Fibroblast of lung (primary cell): ENCODE measurements at regions not wholly inside any gene's neighbourhood (a gene's known extent, or its start where the extent isn't known, plus 50 kb on each side); places are given as distances from the start of the nearest gene placed in this dataset.

Experiments
- DNase-seq, 2 donors: peaks; one replicate each; pipeline versions ENCODE4 v3.0.0 to v3.0.0-alpha.2; 2010; ENCODE audit warnings: low read depth in 2 of 2
- H2AFZ ChIP-seq: 2 replicates; pipeline ENCODE4 v1.5.1; 2012; ENCODE audit warnings: low read length, control low read depth, inconsistent platforms
- H3K27ac ChIP-seq: 2 replicates; pipeline ENCODE4 v1.5.1; 2011; ENCODE audit warnings: low read length, control low read depth; ENCODE audit not compliant: insufficient read depth
- H3K27me3 ChIP-seq: 2 replicates; pipeline ENCODE4 v1.5.1; 2011; ENCODE audit warnings: mild to moderate bottlenecking, low read length; ENCODE audit not compliant: control insufficient read depth, insufficient read depth
- H3K36me3 ChIP-seq: 2 replicates; pipeline ENCODE4 v1.5.1; 2011; ENCODE audit warnings: low read length; ENCODE audit not compliant: control insufficient read depth, insufficient read depth
- H3K4me1 ChIP-seq: 2 replicates; pipeline ENCODE4 v1.5.1; 2011; ENCODE audit warnings: low read length; ENCODE audit not compliant: control insufficient read depth, insufficient read depth; ENCODE audit errors: extremely low read depth
- H3K4me2 ChIP-seq: 2 replicates; pipeline ENCODE4 v1.5.1; 2011; ENCODE audit warnings: low read length, control low read depth; ENCODE audit not compliant: insufficient read depth; ENCODE audit errors: extremely low read depth
- H3K4me3 ChIP-seq, 4 experiments: fragments of 200-600 bp in 1 of 4; sonication (generic) in 1 of 4; replicated peaks in 1 of 4; 2 replicates each; pipeline ENCODE4 v1.5.1; 2011 to 2016; ENCODE audit warnings: low read length in 4 of 4, low read depth in 3 of 4, mild to moderate bottlenecking in 3 of 4, control low read depth in 2 of 4, inconsistent platforms in 1 of 4, mixed read lengths in 1 of 4; ENCODE audit not compliant: insufficient read depth in 1 of 4; ENCODE audit errors: control extremely low read depth in 1 of 4
- H3K79me2 ChIP-seq: 2 replicates; pipeline ENCODE4 v1.5.1; 2012; ENCODE audit warnings: mild to moderate bottlenecking, low read length, inconsistent platforms; ENCODE audit not compliant: control insufficient read depth, insufficient read depth
- H3K9ac ChIP-seq: 2 replicates; pipeline ENCODE4 v1.5.1; 2011; ENCODE audit warnings: mild to moderate bottlenecking, low read length, control low read depth; ENCODE audit not compliant: insufficient read depth
- H3K9me3 ChIP-seq: 2 replicates; pipeline ENCODE4 v1.5.1; 2012; ENCODE audit warnings: low read depth, low read length; ENCODE audit not compliant: control insufficient read depth, insufficient read depth
- H4K20me1 ChIP-seq: 2 replicates; pipeline ENCODE4 v1.5.1; 2011; ENCODE audit warnings: low read length; ENCODE audit not compliant: control insufficient read depth, insufficient read depth; ENCODE audit errors: extremely low read depth
- EZH2 ChIP-seq: IDR thresholded peaks from 2 replicates; pipeline ENCODE4 v1.5.1; 2012; ENCODE audit warnings: low read length, control low read depth, mild to moderate bottlenecking; ENCODE audit errors: missing control alignments
- TF ChIP-seq, protein P1 (sequence below), 2 donors: IDR thresholded peaks in 1 of 2; conservative IDR thresholded peaks in 1 of 2; 1 replicate in 1 of 2; 2 replicates in 1 of 2; pipeline ENCODE4 v1.5.1; 2011 to 2012; ENCODE audit warnings: low read length in 2 of 2, control low read depth in 1 of 2, inconsistent platforms in 1 of 2, low read depth in 1 of 2, mild to moderate bottlenecking in 1 of 2

DNA sequence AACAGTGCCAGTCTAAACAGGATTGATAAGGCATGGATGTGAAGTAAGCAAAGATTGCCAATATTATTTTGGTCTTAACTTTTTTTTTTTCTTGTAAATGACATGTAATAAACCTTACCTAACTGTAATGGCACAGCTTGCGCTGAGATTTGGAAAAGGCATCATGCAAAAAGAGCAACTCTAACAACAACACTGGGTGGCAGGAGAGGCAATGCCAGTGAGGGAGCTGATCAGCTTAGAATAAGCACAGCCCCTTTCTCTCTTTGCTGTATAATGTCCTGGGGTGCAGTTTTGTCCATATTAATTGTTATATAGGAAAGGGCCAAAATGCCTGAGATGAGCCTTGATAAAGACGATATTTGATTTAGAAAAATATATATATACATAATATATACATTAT is 1589.7 kb upstream of the FLRT2 start:
- Histone ChIP-seq H3K36me3 (no peaks in the 10 kb centered on the region), H3K27me3 (no peaks in the 10 kb centered on the region), H3K4me2 (no peak overlapping the region), H3K4me1 (no peaks in the 10 kb centered on the region), H3K27ac (no peak overlapping the region), H3K4me3 (no peak overlapping the region), H3K79me2 (no peaks in the 10 kb centered on the region), H3K9me3 (no peaks in the 10 kb centered on the region), H3K9ac (no peak overlapping the region), H2AFZ (no peak overlapping the region), H4K20me1 (no peaks in the 10 kb centered on the region)
- peak in 1 of 2 donors; percentile 5 for DNase-seq
- TF ChIP-seq EZH2: no peak
- TF ChIP-seq, protein P1, sequence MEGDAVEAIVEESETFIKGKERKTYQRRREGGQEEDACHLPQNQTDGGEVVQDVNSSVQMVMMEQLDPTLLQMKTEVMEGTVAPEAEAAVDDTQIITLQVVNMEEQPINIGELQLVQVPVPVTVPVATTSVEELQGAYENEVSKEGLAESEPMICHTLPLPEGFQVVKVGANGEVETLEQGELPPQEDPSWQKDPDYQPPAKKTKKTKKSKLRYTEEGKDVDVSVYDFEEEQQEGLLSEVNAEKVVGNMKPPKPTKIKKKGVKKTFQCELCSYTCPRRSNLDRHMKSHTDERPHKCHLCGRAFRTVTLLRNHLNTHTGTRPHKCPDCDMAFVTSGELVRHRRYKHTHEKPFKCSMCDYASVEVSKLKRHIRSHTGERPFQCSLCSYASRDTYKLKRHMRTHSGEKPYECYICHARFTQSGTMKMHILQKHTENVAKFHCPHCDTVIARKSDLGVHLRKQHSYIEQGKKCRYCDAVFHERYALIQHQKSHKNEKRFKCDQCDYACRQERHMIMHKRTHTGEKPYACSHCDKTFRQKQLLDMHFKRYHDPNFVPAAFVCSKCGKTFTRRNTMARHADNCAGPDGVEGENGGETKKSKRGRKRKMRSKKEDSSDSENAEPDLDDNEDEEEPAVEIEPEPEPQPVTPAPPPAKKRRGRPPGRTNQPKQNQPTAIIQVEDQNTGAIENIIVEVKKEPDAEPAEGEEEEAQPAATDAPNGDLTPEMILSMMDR (conservative IDR thresholded peaks at IDR 0.05 in 1 of 2, IDR thresholded peaks at IDR 0.05 in 1 of 2; ENCODE audit: low read depth in 1 of 2, low read length in 2 of 2): peak in 1 of 2 donors; percentile 16

DNA sequence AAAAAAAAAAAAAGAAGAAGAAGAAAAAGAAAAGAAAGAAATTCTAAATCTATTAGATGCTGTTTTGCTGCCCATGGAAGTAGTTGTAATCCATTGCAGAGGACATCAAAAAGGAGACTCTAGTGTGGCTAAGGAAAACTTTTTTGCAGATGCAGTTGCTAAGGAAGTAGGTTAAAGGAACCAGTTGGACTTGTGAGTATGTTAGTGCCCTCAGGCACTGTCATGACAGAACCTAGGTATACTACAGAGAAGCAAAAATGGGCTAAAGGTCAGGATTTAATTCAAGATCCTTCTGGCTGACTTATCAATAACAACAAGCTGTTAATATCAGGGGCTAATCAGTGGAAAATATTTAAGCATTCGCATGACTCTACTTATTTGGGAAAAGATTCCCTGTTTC is 1571.6 kb upstream of the FLRT2 start:
- no peaks in the 10 kb centered on the region for H3K9me3 ChIP-seq
- no peak overlapping the region for H3K4me3 ChIP-seq
- H2AFZ ChIP-seq: no peak overlapping the region
- H3K36me3 ChIP-seq: no peaks in the 10 kb centered on the region
- TF ChIP-seq, protein P1 (conservative IDR thresholded peaks at IDR 0.05 in 1 of 2, IDR thresholded peaks at IDR 0.05 in 1 of 2; ENCODE audit: low read depth in 1 of 2, low read length in 2 of 2): no peak
- no peak for TF ChIP-seq EZH2
- H3K4me1 ChIP-seq: no peaks in the 10 kb centered on the region
- no peak overlapping the region for H3K27ac ChIP-seq
- no peaks in the 10 kb centered on the region for H3K79me2 ChIP-seq
- H3K4me2 ChIP-seq: no peak overlapping the region
- no peak for DNase-seq
- H3K9ac ChIP-seq: no peak overlapping the region
- H3K27me3 ChIP-seq: no peaks in the 10 kb centered on the region
- H4K20me1 ChIP-seq: no peaks in the 10 kb centered on the region

DNA sequence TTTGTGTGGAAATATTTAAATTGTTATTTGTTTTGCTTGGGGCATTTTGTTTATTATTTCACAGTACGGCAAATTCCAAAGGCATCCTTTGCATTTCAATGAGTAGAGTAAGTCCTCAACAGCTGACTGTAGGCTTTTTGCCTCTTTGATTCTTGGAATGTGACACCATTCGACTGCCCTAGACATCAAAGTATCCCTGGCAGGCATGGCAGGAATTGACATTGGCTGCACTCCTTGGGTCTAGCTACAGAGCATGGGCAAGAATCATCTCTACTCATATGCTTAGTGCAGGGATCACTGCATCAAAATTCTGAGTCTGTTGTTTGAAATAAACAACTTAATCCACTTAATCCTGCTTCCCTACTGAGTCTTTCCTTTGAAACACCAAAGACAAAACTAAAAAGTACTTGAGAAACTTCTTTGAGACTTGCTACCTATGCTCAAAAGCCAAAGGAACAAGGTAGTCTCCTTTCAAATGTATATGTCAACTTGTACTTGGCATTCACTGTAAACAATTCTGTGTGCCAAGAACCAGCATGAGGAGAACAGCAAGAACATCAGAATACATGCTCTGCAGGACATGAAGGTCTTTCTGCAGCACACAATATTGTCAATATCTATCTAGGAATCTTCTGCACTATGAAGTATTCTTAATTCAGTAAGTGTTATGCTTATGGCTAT is 1569.0 kb upstream of the FLRT2 start:
- DNase-seq: no peak
- Histone ChIP-seq H2AFZ (no peak overlapping the region), H3K4me1 (no peaks in the 10 kb centered on the region), H3K27ac (no peak overlapping the region), H3K9me3 (no peaks in the 10 kb centered on the region), H3K9ac (no peak overlapping the region), H4K20me1 (no peaks in the 10 kb centered on the region), H3K36me3 (no peaks in the 10 kb centered on the region), H3K27me3 (no peaks in the 10 kb centered on the region), H3K79me2 (no peaks in the 10 kb centered on the region), H3K4me3 (no peak overlapping the region), H3K4me2 (no peak overlapping the region)
- TF ChIP-seq, protein P1 (conservative IDR thresholded peaks at IDR 0.05 in 1 of 2, IDR thresholded peaks at IDR 0.05 in 1 of 2; ENCODE audit: low read depth in 1 of 2, low read length in 2 of 2): no peak
- no peak for TF ChIP-seq EZH2
